ENCODE measurements at regions not wholly inside any gene's neighbourhood (a gene's known extent, or its start where the extent isn't known, plus 50 kb on each side); places are given as distances from the start of the nearest gene placed in this dataset.
"Not testable (repeated sequence)": the region's sequence is repeated elsewhere in the genome, so short reads cannot be mapped to it uniquely, and the experiment has no call there.

- DNase-seq: not testable (repeated sequence)
These were observed 82.0 kb upstream of the DLX6 start for GRCh38 chr7:96923345-96923744.

GRCh38 chr7:96927131-96927530 is 78.2 kb upstream of the DLX6 start:
- DNase-seq: no peak

DNA sequence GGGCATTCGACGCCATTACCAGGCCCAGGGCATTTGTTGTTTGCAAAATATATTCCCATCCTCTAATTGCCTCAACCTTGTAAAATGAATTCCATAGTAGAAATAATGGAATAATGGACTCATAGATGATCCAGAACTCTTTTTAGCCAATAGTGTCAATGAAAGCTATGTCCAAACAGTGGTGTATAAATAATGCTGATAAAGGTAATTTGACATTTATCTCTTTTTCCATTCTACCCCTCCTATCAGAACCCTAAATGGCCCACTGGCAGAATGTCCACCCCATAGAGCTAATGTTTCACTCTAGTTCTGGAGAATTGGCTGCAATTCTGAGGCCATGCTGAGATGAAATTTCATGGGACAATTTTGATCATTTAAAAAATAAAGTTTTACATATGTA is 76.4 kb upstream of the DLX6 start:
- no peak for DNase-seq

DNA sequence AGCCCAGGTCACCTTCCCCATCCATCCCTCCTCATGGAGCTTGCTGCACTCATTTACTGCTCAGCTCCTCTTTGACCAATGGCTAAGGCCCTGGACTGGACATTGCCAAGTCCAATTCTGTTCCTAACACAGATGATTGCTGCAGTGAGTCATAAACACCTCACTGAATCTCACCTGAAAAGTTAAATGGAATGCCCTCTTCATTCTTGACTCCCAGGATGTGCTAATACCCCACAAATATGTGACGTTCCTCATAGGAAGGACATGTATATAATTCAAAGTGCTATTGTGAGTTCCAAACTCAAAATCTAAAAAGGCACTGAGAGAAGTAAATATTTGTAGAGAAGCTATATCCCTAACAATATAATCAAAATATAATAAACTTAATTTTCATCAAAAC is 73.5 kb upstream of the DLX6 start:
- no peak for DNase-seq

GRCh38 chr7:96933067-96933645 is 72.2 kb upstream of the DLX6 start:
- no peak for DNase-seq

DNA sequence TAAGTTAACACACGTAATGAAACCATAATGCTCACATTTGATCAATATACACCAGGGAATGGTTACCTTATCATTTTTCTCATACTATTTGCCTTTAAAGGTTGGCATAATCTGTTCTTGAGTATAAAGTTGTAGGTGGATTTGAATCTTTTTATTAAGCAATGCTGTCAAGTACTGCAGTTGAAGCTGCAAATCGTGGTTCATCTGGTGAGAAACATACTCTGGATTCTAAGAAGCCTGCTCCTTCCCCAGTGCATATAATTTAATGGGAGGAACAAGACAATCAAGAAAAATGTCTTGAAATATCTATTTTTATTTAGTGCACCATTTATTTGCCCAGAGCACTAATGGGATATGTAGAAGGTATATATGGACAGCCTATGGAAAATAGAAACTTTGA is 68.7 kb upstream of the DLX6 start:
- DNase-seq: no peak

GRCh38 chr7:96942112-96942511 is 63.2 kb upstream of the DLX6 start:
- DNase-seq: no peak

DNA sequence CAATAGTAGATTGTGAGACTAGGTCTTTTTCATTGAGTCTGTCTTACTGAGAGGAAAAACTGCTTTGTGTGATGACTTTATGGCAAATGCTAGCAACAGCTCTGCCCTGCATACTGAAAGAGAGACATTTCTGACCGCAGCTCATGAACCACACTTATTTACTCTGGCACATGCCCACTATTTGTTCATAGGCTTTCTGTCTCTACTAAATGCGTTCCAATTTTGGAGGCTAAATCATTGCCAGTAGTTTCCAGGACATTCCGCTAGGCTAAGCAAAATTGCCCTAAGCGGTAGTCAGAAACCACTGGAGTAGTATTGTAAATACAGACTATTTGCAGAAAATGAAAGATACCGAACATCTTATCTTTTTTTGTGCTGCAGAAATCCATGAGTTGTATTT is 55.6 kb upstream of the DLX6 start:
- DNase-seq: no peak

DNA sequence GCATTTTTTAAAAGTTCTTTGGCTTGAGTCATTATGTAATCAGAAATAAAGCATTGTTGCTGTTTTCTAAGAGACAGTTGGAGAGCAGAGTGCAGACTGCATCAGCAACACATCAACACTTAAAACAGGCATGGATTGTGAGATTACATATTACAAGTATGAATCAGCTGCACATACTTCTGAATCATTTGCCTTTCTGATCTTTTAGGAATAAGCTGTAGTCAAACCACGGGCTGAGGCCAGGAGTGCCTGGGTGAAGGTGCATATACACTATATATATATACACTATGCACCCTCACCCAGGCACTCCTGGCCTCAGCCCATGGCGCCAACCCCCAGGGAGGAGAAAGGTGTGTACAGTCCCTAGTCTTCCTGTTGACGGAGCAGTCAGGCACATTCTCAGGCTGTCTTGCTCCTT is 52.4 kb upstream of the DLX6 start:
- DNase-seq: no peak

DNA sequence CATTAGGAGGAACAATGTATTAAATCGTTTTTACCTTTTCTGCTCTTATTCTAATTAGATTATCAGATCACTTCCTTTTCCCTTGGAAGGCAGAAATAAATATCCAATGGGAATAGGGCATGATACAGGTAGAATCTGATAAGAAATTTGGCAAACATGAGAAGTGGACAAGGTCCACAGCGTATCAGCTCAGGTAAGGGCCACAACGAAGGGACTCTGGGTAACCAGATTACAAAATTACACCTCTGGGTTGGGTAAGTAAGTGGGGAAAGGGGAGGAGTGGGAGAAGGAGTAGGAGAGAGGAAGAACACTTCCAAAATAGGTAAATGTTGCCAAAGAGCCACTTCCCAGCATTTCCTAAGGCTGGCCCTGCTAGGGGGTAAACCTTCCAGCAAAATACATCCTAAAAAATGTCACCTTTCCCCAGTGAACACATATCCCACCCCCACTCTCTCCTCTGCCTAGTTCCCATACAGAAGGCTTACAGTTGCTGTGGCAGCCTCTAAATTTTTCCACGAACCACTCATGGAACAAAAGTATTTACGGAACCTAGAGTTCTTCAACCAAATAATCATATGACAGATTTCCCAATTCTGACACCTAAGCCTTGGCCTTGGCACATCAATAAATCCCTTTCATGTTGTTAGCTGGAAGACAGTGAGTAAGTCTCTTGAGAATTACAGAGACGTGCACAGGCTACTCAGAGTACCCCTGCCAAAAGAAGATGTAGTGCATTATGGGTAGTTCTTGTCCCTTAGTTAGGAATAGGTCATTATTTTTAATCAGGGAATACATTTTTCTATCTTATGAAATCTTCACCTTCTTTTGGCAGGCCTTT is 51.5 kb upstream of the DLX6 start:
- no peak for DNase-seq

Data from amygdala (tissue), 56 donors.